OCI-M2 (cell line): ENCODE measurements at regions not wholly inside any gene's neighbourhood (a gene's known extent, or its start where the extent isn't known, plus 50 kb on each side); places are given as distances from the start of the nearest gene placed in this dataset.

ENCODE experiments used
- DNase-seq: peaks from one replicate; lab custom pipeline; 2025; ENCODE audit not compliant: unreplicated experiment; lab: John Stamatoyannopoulos, UW

- DNase-seq, result no peak
These were observed 400.7 kb upstream of the TNP1 start for GRCh38 chr2:217260441-217261115.

- DNase-seq, result no peak
These were observed 398.3 kb upstream of the TNP1 start for GRCh38 chr2:217258170-217258569.

DNA sequence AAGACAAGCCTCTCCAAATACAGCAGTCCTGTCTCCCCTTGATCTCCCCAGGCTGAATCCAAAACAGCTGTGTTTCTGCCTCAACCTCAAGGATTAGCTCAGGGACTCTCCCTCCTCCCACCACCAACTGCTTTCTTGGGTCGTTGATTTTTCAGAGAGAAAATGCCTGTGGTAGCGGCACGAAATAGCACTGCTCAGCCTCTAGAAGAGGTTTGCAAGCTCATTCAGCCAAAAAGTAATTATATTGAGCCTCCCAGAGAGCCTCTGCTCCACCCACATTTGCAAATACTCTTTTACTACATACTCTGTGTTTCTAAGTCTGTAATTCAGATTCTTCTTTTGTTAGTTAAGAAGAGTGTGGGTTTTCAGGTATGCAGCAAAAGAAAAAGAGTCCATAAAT lies 396.4 kb upstream of the TNP1 start:
- no peak for DNase-seq

DNA sequence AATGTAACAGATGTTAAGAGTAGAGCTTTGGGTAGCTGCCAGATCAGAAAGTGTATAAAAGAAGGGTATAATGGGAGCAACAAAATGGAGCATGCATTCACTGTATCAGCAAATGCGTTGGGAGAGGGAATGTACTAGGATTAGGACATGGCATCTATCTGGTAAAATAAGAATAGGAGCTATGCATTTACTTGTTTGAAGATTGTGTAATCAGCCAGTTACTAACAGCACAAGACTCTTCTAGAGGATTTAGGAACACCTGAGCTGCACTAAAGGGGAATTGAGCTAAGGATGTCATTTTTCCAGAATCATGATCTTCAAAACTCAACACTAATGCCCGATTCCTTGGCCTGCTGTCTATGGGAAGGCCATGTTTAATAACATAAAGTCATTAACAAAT lies 394.2 kb upstream of the TNP1 start:
- DNase-seq, result no peak

DNA sequence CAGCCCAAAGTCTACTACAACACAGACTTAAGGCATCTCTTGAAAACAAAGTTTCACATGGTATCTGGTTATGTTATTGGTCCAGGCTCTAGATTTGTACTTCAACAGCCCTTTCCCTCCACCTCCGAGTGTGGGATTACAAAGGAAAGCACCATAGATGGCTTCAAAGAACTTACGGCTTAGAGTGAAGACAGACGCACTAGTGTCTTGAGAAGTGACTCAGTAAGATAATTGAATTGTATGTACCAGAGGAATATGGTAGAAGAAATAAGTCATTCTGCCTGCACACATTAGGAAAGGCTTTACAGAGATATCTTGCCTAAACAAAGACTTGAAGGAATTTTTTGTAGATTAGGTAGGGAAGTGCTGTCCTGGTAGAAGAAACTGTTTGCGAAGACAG lies 392.3 kb upstream of the TNP1 start:
- no peak for DNase-seq

DNA sequence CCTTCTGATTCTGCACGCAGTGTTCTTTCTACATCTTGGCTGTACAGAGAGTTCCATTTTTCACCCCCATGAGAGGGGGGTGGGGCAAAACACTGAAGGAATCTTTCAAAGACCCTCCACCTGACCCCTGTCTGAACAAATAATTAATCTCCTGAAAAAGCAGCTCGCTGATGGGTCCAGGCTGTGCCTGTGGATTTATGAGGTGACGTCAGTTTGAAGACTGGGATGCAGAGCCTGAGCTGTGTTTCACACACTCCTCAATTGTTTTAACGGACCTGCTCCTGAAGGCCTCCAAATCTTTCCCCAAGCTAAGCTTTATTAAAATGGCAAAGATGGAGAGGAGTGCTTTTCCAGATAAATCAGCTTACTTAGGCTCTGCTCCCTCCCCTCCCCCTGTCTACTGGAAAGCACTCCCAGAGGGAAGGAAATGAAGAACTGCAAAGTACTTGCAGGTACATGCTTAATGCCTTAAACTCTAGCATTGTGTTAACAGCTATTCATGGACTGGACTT lies 390.2 kb upstream of the TNP1 start:
- no peak for DNase-seq

- no peak for DNase-seq
These were observed 389.5 kb upstream of the TNP1 start for GRCh38 chr2:217249121-217250012.

DNA sequence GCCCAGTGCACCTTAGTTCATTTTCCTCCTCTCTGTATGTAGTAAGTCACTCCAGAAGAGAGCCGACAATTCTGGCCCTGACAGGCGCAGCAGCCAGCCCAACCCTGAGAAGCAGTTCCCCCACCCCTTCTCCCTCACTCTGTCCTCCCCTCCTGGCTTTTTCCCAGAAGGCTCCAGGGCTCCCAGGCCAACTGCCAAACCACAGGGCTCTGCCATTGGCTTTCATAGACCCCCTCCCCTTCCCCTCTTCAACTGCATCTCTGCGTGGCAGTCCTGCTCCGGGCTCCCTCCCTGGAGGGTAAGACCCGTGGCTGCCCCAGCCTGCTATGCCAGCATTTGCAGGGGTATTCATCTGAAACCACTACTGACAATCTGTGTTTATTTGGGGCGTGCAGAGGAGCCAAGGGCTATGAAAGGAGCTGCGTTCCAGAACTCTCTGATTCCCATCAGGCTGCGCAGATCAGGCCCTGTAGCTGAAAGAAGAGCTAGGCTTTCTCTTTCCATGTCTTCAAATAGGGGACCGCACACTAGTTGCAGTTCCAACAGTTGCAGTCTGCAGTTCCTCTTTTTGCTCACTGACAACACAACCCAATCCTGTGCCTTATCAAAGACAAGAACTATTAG lies 388.6 kb upstream of the TNP1 start:
- no peak for DNase-seq

- no peak for DNase-seq
These were observed 387.6 kb upstream of the TNP1 start for GRCh38 chr2:217247476-217247875.

DNA sequence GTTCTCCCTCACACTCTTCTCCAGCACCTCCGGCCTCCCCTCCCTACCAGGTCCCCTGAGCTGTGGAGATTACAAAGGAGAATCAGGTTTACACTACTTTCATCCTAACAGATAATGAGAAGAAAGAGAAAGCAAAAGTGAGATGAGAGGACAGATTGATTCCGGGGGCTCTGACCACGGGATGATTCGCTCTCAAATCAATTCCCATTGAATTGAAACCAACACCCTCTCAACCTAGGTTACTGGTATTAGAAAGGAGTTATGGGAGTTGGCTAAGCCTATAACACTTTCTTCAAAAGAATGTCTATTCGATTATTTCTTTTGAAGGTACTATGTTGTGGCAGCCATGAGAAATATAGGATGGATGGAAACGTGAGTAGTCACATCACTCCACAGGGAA lies 386.2 kb upstream of the TNP1 start:
- DNase-seq, result no peak

DNA sequence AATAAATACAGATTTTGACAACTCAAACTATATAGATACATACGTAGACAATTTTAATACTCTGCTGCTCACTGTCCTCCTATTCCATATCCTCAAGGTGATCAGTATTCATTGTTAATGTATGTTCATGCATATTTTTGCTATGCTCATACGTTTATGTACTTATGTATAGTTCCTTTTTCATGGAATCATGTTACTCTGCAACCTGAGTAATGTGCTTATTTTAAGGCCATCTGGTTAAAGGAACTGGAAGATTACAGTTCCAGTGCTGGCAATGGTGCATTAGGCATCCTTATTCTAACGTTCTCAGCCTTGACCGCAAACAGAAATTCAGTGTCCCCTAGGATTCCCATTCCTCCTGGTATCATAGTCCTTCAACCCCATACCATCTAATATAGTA lies 385.0 kb upstream of the TNP1 start:
- DNase-seq, result no peak

- no peak for DNase-seq
These were observed 383.1 kb upstream of the TNP1 start for GRCh38 chr2:217242947-217243346.

DNA sequence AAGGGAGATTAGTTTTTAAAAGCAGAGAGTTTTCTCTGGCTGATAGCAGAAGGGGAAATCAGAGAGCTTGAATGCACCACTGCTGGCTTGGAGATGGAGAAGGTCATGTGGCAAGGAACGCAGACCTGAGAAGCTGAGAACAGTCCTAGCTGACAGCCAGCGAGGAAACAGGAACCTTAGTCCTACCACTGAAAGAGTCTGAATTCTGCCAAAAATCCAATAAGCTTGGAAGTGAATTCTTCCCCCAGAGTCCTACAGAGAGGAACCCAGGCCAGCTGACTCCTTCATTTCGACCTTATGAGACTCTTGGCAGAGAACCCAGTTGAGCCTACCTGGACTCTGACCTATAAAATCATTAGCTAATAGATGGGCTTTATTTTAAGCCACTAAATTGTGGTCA lies 371.9 kb upstream of the TNP1 start:
- no peak for DNase-seq

DNA sequence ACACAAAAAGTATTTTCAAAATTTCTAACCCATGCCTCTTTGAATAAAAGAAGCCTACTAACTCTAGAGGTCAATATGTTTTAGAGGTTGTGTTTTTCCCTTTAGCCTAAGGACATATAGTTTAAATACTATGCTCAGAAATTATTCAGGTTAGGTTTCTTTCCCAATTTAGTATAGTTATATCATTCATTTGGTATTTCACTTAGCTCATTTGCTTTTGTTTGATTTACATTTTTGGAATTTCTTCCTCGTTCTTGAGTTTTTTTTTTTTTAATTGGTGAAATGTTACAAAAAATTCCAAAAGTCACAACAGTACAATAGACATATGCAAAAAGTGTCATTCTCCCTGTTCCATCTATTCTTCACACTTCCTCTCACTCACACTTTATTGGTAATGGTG lies 371.3 kb upstream of the TNP1 start:
- no peak for DNase-seq

GRCh38 chr2:217228732-217229131 lies 368.9 kb upstream of the TNP1 start:
- DNase-seq, result no peak

GRCh38 chr2:217227794-217228193 lies 367.9 kb upstream of the TNP1 start:
- no peak for DNase-seq

- no peak for DNase-seq
These were observed 365.7 kb upstream of the TNP1 start for GRCh38 chr2:217225596-217225995.

- DNase-seq, result no peak
These were observed 363.5 kb upstream of the TNP1 start for GRCh38 chr2:217223222-217223930.

- no peak for DNase-seq
These were observed 362.5 kb upstream of the TNP1 start for GRCh38 chr2:217222309-217222910.

GRCh38 chr2:217220228-217221013 lies 360.6 kb upstream of the TNP1 start:
- DNase-seq, result no peak
